AG10803 (cell line): ENCODE measurements at regions not wholly inside any gene's neighbourhood (a gene's known extent, or its start where the extent isn't known, plus 50 kb on each side); places are given as distances from the start of the nearest gene placed in this dataset.

Experiments used
- DNase-seq: peaks from one replicate; pipeline ENCODE4 v3.0.0; 2010; ENCODE audit warnings: low read depth
- H3K4me3 ChIP-seq: 2 replicates; pipeline ENCODE4 v1.5.1; 2011; ENCODE audit warnings: mild to moderate bottlenecking, low read length, control low read depth
- CTCF ChIP-seq: conservative IDR thresholded peaks from 2 replicates; pipeline ENCODE4 v1.5.1; 2011; ENCODE audit warnings: mild to moderate bottlenecking, low read length, control low read depth, inconsistent platforms

- DNase-seq: peak; percentile 84
- TF ChIP-seq CTCF: no peak
- no peak overlapping the region for H3K4me3 ChIP-seq
Observed at GRCh38 chr2:63658176-63658968, 69.6 kb downstream of the MDH1 start.

GRCh38 chr2:63660060-63660459 is 71.3 kb downstream of the MDH1 start:
- no peak for TF ChIP-seq CTCF
- no peak for DNase-seq
- H3K4me3 ChIP-seq: no peak overlapping the region

GRCh38 chr2:63661076-63661475 is 72.3 kb downstream of the MDH1 start:
- peak; percentile 93 for DNase-seq
- H3K4me3 ChIP-seq: no peak overlapping the region
- TF ChIP-seq CTCF: no peak

- no peak for TF ChIP-seq CTCF
- no peak overlapping the region for H3K4me3 ChIP-seq
- no peak for DNase-seq
Observed at GRCh38 chr2:63662028-63662804, 73.5 kb downstream of the MDH1 start.

- DNase-seq: no peak
- no peak for TF ChIP-seq CTCF
- H3K4me3 ChIP-seq: no peak overlapping the region
Observed at GRCh38 chr2:63663013-63663864, 74.5 kb downstream of the MDH1 start.

- peak; percentile 76 for DNase-seq
- TF ChIP-seq CTCF: no peak
- H3K4me3 ChIP-seq: no peak overlapping the region
Observed at GRCh38 chr2:63665091-63665490, 76.3 kb downstream of the MDH1 start.
